ENCODE measurements at regions not wholly inside any gene's neighbourhood (a gene's known extent, or its start where the extent isn't known, plus 50 kb on each side); places are given as distances from the start of the nearest gene placed in this dataset.

DNA sequence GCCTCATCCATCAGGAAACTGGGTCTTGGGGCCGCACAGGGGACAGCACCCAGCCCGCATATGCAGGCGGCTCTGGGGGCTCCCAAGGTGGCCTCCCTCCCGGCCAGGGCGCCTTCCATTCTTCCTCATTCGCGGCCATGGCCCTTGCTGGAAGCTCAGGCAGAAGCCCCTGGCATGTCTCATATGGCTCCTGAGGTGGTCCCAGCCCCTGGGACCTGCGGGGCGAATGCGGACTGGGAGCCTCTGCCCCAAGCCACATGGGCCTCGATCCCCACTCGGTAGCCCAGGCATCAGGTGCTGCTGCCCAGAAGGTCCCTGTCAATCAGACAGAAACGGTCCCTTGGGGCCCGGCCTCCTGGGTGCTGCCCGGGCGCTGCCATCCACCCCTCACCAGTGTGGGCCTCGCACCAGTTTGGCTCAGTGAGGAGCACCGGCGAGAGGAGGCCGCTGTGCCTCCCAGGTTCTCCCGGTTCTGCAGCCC is 301.6 kb downstream of the TEX29 start:
- TF ChIP-seq POLR2AphosphoS5 (IDR thresholded peaks at IDR 0.05) (no peak), POLR2A (IDR thresholded peaks at IDR 0.05; ENCODE audit: low read depth) (no peak), EP300 (IDR thresholded peaks at IDR 0.05) (no peak)
- TF ChIP-seq, protein P1, sequence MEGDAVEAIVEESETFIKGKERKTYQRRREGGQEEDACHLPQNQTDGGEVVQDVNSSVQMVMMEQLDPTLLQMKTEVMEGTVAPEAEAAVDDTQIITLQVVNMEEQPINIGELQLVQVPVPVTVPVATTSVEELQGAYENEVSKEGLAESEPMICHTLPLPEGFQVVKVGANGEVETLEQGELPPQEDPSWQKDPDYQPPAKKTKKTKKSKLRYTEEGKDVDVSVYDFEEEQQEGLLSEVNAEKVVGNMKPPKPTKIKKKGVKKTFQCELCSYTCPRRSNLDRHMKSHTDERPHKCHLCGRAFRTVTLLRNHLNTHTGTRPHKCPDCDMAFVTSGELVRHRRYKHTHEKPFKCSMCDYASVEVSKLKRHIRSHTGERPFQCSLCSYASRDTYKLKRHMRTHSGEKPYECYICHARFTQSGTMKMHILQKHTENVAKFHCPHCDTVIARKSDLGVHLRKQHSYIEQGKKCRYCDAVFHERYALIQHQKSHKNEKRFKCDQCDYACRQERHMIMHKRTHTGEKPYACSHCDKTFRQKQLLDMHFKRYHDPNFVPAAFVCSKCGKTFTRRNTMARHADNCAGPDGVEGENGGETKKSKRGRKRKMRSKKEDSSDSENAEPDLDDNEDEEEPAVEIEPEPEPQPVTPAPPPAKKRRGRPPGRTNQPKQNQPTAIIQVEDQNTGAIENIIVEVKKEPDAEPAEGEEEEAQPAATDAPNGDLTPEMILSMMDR (IDR thresholded peaks at IDR 0.05) = no peak

Measured in esophagus muscularis mucosa (tissue), 4 donors.